ENCODE measurements at regions not wholly inside any gene's neighbourhood (a gene's known extent, or its start where the extent isn't known, plus 50 kb on each side); places are given as distances from the start of the nearest gene placed in this dataset.

- Histone ChIP-seq H4K20me1 (no peaks in the 10 kb centered on the region), H3K36me3 (no peaks in the 10 kb centered on the region), H3K9me3 (replicated peaks in 1 of 11) (no peaks in the 10 kb centered on the region), H3K4me1 (peaks cover 0 to 5% (median 0%) of the 10 kb centered on the region in 10 experiments; a peak in 1 of 20 replicates), H3K9ac (no peak overlapping the region), H3K27ac (no peak overlapping the region), H3K27me3 (no peaks in the 10 kb centered on the region), H3K4me2 (no peak overlapping the region), H3K4me3 (no peak overlapping the region)
- TF ChIP-seq Cebpa-rat (IDR thresholded peaks at IDR 0.05), result no peak
Observed at GRCh38 chr12:58557661-58558060, 362.6 kb downstream of the LRIG3 start.

GRCh38 chr12:58563621-58564020 is 356.7 kb downstream of the LRIG3 start:
- Histone ChIP-seq H3K4me1 (no peaks in the 10 kb centered on the region), H3K27ac (no peak overlapping the region), H4K20me1 (no peaks in the 10 kb centered on the region), H3K9me3 (replicated peaks in 1 of 11) (no peaks in the 10 kb centered on the region), H3K4me3 (no peak overlapping the region), H3K36me3 (no peaks in the 10 kb centered on the region), H3K9ac (no peak overlapping the region), H3K4me2 (no peak overlapping the region), H3K27me3 (no peaks in the 10 kb centered on the region)
- no peak for TF ChIP-seq Cebpa-rat (IDR thresholded peaks at IDR 0.05)

- H3K27me3 ChIP-seq, result no peaks in the 10 kb centered on the region
Observed at GRCh38 chr12:58564721-58565120, 355.6 kb downstream of the LRIG3 start.

GRCh38 chr12:58566599-58566998 is 353.7 kb downstream of the LRIG3 start:
- H3K27me3 ChIP-seq, result no peaks in the 10 kb centered on the region
- H3K9me3 ChIP-seq (replicated peaks in 1 of 11), result no peaks in the 10 kb centered on the region
- H3K36me3 ChIP-seq, result no peaks in the 10 kb centered on the region
- TF ChIP-seq Cebpa-rat (IDR thresholded peaks at IDR 0.05), result no peak
- no peak overlapping the region for H3K9ac ChIP-seq
- no peak overlapping the region for H3K4me3 ChIP-seq
- H3K4me1 ChIP-seq, result no peaks in the 10 kb centered on the region
- H3K4me2 ChIP-seq, result no peak overlapping the region
- no peaks in the 10 kb centered on the region for H4K20me1 ChIP-seq
- H3K27ac ChIP-seq, result no peak overlapping the region

More at GRCh38 chr12:58564721-58565120, 355.6 kb downstream of the LRIG3 start:
- no peak for TF ChIP-seq Cebpa-rat (IDR thresholded peaks at IDR 0.05)
- no peaks in the 10 kb centered on the region for H3K4me1 ChIP-seq
- H3K36me3 ChIP-seq, result no peaks in the 10 kb centered on the region
- H3K4me3 ChIP-seq, result no peak overlapping the region
- no peak overlapping the region for H3K4me2 ChIP-seq
- H4K20me1 ChIP-seq, result no peaks in the 10 kb centered on the region
- no peak overlapping the region for H3K27ac ChIP-seq
- no peak overlapping the region for H3K9ac ChIP-seq
- H3K9me3 ChIP-seq (replicated peaks in 1 of 11), result no peaks in the 10 kb centered on the region

- Histone ChIP-seq H3K27me3 (no peaks in the 10 kb centered on the region), H3K4me2 (no peak overlapping the region), H3K27ac (no peak overlapping the region), H3K4me1 (no peaks in the 10 kb centered on the region), H3K4me3 (no peak overlapping the region), H3K9me3 (replicated peaks in 1 of 11) (no peaks in the 10 kb centered on the region), H4K20me1 (no peaks in the 10 kb centered on the region), H3K9ac (no peak overlapping the region), H3K36me3 (no peaks in the 10 kb centered on the region)
- TF ChIP-seq Cebpa-rat (IDR thresholded peaks at IDR 0.05), result no peak
Observed at GRCh38 chr12:58567189-58567588, 353.1 kb downstream of the LRIG3 start.

- no peaks in the 10 kb centered on the region for H3K9me3 ChIP-seq (replicated peaks in 1 of 11)
- no peaks in the 10 kb centered on the region for H3K36me3 ChIP-seq
- H3K9ac ChIP-seq, result no peak overlapping the region
- 0 out of 20 replicates have a peak, but pooled peaks cover 0 to 5% (median 0%) of the 10 kb centered on the region in 10 experiments for H3K4me1 ChIP-seq
- H3K27ac ChIP-seq, result no peak overlapping the region
- no peak overlapping the region for H3K4me3 ChIP-seq
- no peak for TF ChIP-seq Cebpa-rat (IDR thresholded peaks at IDR 0.05)
- no peaks in the 10 kb centered on the region for H4K20me1 ChIP-seq
- no peaks in the 10 kb centered on the region for H3K27me3 ChIP-seq
- H3K4me2 ChIP-seq, result no peak overlapping the region
Observed at GRCh38 chr12:58570411-58570810, 349.9 kb downstream of the LRIG3 start.

GRCh38 chr12:58575256-58575655 is 345.0 kb downstream of the LRIG3 start:
- no peaks in the 10 kb centered on the region for H3K9me3 ChIP-seq (replicated peaks in 1 of 11)
- H3K36me3 ChIP-seq, result no peaks in the 10 kb centered on the region
- no peak overlapping the region for H3K9ac ChIP-seq
- no peak overlapping the region for H3K4me2 ChIP-seq
- H3K4me1 ChIP-seq, result 0 out of 20 replicates have a peak, but pooled peaks cover 0 to 7% (median 0%) of the 10 kb centered on the region in 10 experiments
- no peaks in the 10 kb centered on the region for H4K20me1 ChIP-seq
- no peak for TF ChIP-seq Cebpa-rat (IDR thresholded peaks at IDR 0.05)
- H3K4me3 ChIP-seq, result no peak overlapping the region
- H3K27ac ChIP-seq, result no peak overlapping the region
- no peaks in the 10 kb centered on the region for H3K27me3 ChIP-seq

- Histone ChIP-seq H3K4me2 (no peak overlapping the region), H3K4me1 (0 out of 20 replicates have a peak, but pooled peaks cover 0 to 7% (median 0%) of the 10 kb centered on the region in 10 experiments), H3K9ac (no peak overlapping the region), H3K27ac (no peak overlapping the region), H3K36me3 (no peaks in the 10 kb centered on the region), H3K4me3 (no peak overlapping the region), H3K27me3 (no peaks in the 10 kb centered on the region), H3K9me3 (replicated peaks in 1 of 11) (no peaks in the 10 kb centered on the region), H4K20me1 (no peaks in the 10 kb centered on the region)
- no peak for TF ChIP-seq Cebpa-rat (IDR thresholded peaks at IDR 0.05)
Observed at GRCh38 chr12:58576081-58576480, 344.2 kb downstream of the LRIG3 start.

- Histone ChIP-seq H3K9ac (no peak overlapping the region), H3K27ac (no peak overlapping the region), H3K36me3 (no peaks in the 10 kb centered on the region), H3K4me3 (no peak overlapping the region), H3K4me2 (no peak overlapping the region), H3K4me1 (0 out of 20 replicates have a peak, but pooled peaks cover 0 to 7% (median 0%) of the 10 kb centered on the region in 10 experiments), H3K9me3 (replicated peaks in 1 of 11) (no peaks in the 10 kb centered on the region), H4K20me1 (no peaks in the 10 kb centered on the region), H3K27me3 (no peaks in the 10 kb centered on the region)
- no peak for TF ChIP-seq Cebpa-rat (IDR thresholded peaks at IDR 0.05)
Observed at GRCh38 chr12:58576916-58577315, 343.4 kb downstream of the LRIG3 start.

GRCh38 chr12:58580095-58580494 is 340.2 kb downstream of the LRIG3 start:
- H3K9ac ChIP-seq, result no peak overlapping the region
- no peaks in the 10 kb centered on the region for H3K9me3 ChIP-seq (replicated peaks in 1 of 11)
- no peak overlapping the region for H3K4me2 ChIP-seq
- no peak overlapping the region for H3K4me3 ChIP-seq
- no peaks in the 10 kb centered on the region for H3K36me3 ChIP-seq
- 0 out of 20 replicates have a peak, but pooled peaks cover 0 to 5% (median 0%) of the 10 kb centered on the region in 10 experiments for H3K4me1 ChIP-seq
- TF ChIP-seq Cebpa-rat (IDR thresholded peaks at IDR 0.05), result no peak
- H3K27ac ChIP-seq, result no peak overlapping the region
- no peaks in the 10 kb centered on the region for H4K20me1 ChIP-seq
- H3K27me3 ChIP-seq, result no peaks in the 10 kb centered on the region
